Esophagus squamous epithelium (tissue), 5 donors: ENCODE measurements at regions not wholly inside any gene's neighbourhood (a gene's known extent, or its start where the extent isn't known, plus 50 kb on each side); places are given as distances from the start of the nearest gene placed in this dataset.

Experiments
- DNase-seq: peaks from one replicate; lab custom pipeline; 2025; lab: John Stamatoyannopoulos, UW
- H3K27ac ChIP-seq, 4 donors: fragments of 200-600 bp; sonication (generic); one replicate each; pipeline ENCODE4 v1.5.1; 2016 to 2019; ENCODE audit warnings: mild to moderate bottlenecking in 1 of 4
- H3K27me3 ChIP-seq, 4 donors: fragments of 200-600 bp; sonication (generic); 1 replicate in 3 of 4; 2 replicates in 1 of 4; pipeline versions ENCODE4 v1.5.1 to v1.6.0; 2017 to 2021; ENCODE audit warnings: antibody characterized with exemption in 1 of 4
- H3K36me3 ChIP-seq, 3 donors: fragments of 200-600 bp; sonication (generic); one replicate each; pipeline ENCODE4 v1.5.1; 2016 to 2019
- H3K4me1 ChIP-seq, 3 donors: fragments of 200-600 bp; sonication (generic); one replicate each; pipeline ENCODE4 v1.5.1; 2017 to 2019
- H3K4me3 ChIP-seq, 4 donors: fragments of 200-600 bp; sonication (generic); 1 replicate in 3 of 4; 2 replicates in 1 of 4; pipeline ENCODE4 v1.5.1; 2016 to 2019; ENCODE audit warnings: mild to moderate bottlenecking in 2 of 4, moderate library complexity in 1 of 4
- H3K9me3 ChIP-seq, 3 donors: fragments of 200-600 bp; sonication (generic); one replicate each; pipeline ENCODE4 v1.5.1; 2016 to 2019
- POLR2A ChIP-seq, 4 donors: fragments of 450-650 bp; IDR thresholded peaks; one replicate each; pipeline ENCODE4 v1.6.1; 2017; ENCODE audit warnings: antibody characterized with exemption in 4 of 4, mild to moderate bottlenecking in 4 of 4, moderate library complexity in 3 of 4
- WGBS, 2 donors: methylation state at CpG; one replicate each; pipeline ENCODE4 v1.1.5; 2018; 5-methylcytosine and 5-hydroxymethylcytosine counted together
- intact Hi-C: fragments of 100-400 bp; cut with DNase I; formaldehyde crosslinking; loops from one replicate; pipeline ENCODE4 v1.15.0; 2022
- TF ChIP-seq, protein P1 (sequence below), 6 experiments: fragments of 450-650 bp in 4 of 6; fragments of 200-600 bp in 2 of 6; sonication (generic) in 2 of 6; IDR thresholded peaks; one replicate each; pipeline ENCODE4 v1.5.1; 2016 to 2019; ENCODE audit warnings: antibody characterized with exemption in 6 of 6, mild to moderate bottlenecking in 4 of 6, moderate library complexity in 4 of 6
- donor health status: DM: yes; HTN: yes; CAD: no.

DNA sequence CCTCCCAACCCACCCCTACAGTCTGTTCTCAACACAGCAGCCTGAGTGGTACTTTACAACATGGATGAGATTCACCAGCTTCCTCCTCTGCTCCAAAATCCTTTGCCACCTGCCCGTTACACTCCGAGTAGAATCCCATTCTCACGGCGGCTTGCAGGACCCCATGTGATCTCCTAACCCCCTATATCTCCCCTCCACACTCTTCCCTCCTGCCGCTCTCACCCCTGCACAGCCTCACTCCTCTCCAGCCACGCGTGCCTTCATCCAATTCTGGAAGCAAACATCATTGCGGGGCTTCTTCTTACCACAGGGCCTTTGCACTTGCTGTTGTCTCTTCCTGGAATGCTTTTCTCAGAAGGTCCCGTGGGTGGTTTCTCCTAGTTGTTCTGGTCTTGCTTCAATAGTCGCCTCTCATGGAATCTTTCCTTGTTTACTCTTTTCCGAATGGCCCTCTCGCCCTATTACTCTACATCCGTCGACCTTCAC lies 472.3 kb downstream of the CDH26 start:
- TF ChIP-seq, protein P1, sequence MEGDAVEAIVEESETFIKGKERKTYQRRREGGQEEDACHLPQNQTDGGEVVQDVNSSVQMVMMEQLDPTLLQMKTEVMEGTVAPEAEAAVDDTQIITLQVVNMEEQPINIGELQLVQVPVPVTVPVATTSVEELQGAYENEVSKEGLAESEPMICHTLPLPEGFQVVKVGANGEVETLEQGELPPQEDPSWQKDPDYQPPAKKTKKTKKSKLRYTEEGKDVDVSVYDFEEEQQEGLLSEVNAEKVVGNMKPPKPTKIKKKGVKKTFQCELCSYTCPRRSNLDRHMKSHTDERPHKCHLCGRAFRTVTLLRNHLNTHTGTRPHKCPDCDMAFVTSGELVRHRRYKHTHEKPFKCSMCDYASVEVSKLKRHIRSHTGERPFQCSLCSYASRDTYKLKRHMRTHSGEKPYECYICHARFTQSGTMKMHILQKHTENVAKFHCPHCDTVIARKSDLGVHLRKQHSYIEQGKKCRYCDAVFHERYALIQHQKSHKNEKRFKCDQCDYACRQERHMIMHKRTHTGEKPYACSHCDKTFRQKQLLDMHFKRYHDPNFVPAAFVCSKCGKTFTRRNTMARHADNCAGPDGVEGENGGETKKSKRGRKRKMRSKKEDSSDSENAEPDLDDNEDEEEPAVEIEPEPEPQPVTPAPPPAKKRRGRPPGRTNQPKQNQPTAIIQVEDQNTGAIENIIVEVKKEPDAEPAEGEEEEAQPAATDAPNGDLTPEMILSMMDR (IDR thresholded peaks at IDR 0.05): no peak
- DNase-seq: no peak
- Histone ChIP-seq H3K4me3 (no peak overlapping the region), H3K27me3 (no peaks in the 10 kb centered on the region), H3K27ac (no peak overlapping the region), H3K9me3 (no peaks in the 10 kb centered on the region), H3K4me1 (no peaks in the 10 kb centered on the region), H3K36me3 (no peaks in the 10 kb centered on the region)
- intact Hi-C loops: no loop called here
- 87 to 88% methylated on average over 14 of the region's 14 CpGs for WGBS, 2 donors

DNA sequence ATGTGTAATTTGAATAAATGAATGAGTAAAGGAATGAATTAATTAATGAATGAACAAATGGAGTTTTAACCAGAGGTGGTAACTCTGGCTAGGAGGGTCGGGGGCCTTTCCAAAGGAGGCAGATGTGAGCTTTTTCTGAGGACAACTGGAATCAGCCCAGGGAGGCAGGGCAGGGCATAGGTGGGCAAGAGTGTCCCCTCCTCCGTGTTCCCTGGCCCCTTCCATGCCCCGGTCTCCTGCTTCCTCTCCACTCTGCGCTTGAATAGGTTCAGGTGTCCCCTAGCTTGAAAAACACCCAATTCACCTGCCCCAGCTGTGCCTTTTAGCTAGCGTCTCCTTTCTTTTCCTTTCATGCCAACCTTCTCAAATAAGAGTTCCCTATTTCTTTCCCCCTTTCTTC lies 473.1 kb downstream of the CDH26 start:
- Histone ChIP-seq H3K4me1 (no peaks in the 10 kb centered on the region), H3K9me3 (no peaks in the 10 kb centered on the region), H3K27ac (no peak overlapping the region), H3K4me3 (no peak overlapping the region), H3K36me3 (no peaks in the 10 kb centered on the region), H3K27me3 (no peaks in the 10 kb centered on the region)
- WGBS, 2 donors: 51 to 65% methylated on average over 5 of the region's 5 CpGs
- intact Hi-C loops: no loop called here
- no peak for DNase-seq
- no peak for TF ChIP-seq POLR2A (IDR thresholded peaks at IDR 0.05)
- TF ChIP-seq, protein P1 (IDR thresholded peaks at IDR 0.05): no peak

DNA sequence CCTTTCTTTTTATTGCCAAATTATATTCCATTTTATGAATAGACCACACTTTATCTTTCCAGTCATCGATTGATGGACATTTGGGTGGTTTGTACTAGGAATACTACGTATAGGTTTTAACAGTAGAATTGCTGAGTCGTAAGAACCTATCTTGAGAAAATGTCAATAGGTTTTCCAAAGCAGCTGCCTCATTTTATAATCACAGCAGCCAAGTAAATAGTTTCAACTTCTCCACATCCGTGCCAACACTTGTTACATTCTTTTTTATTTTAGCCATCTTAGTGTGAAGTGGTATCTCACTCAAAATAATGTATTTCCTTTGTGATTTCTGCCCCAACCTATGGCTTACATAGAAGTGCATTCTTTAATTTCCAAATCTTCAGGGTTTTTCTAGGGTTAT lies 479.2 kb downstream of the CDH26 start:
- Histone ChIP-seq H3K4me1 (no peaks in the 10 kb centered on the region), H3K9me3 (no peaks in the 10 kb centered on the region), H3K27me3 (no peaks in the 10 kb centered on the region), H3K4me3 (no peak overlapping the region), H3K27ac (no peak overlapping the region), H3K36me3 (no peaks in the 10 kb centered on the region)
- TF ChIP-seq, protein P1 (IDR thresholded peaks at IDR 0.05): no peak
- no peak for TF ChIP-seq POLR2A (IDR thresholded peaks at IDR 0.05)
- intact Hi-C loops: no loop called here
- WGBS, 2 donors: 68 to 81% methylated on average over 4 of the region's 4 CpGs
- DNase-seq: no peak

DNA sequence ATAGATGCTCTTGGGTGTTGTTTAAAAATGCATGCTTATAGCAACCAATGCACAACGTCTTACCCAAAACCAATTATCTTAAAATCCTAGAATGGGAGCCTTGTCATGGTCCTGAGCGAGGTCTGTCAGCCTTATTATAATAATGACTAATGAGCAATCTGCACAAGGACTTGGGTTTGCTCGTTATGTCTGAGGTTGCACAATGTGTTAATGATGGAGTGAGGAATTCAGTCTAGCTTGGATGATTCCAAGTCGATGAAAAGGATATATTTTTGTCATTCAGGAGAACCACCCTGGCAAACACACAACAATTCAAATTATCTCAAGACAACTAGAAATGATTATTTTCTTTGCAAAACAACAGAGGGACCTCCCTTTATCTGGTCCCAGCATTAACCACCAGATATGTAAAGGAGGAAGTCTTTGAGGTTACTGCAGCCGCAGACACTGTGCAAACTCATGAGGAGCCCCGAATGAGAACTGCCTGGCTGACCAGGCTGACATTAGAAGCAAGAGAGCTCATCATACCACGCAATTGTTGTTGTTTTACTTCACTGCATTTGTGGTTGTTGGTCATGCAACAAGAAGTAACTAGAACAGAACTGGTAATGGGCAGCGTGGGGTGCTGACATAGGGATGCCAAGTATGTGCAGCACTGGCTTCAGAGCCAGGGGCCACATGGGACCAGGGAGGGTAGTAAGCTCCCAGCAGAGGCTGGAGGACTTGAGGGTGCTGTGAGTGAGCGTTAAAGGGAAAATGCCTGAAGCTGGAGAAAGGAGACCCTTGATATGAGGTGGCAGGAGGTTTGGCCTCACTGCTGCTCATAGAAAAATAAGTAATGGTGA lies 488.3 kb downstream of the CDH26 start:
- no peak for TF ChIP-seq POLR2A (IDR thresholded peaks at IDR 0.05)
- 44 to 58% methylated on average over 9 of the region's 9 CpGs for WGBS, 2 donors
- intact Hi-C loops: no loop called here
- Histone ChIP-seq H3K36me3 (no peaks in the 10 kb centered on the region), H3K9me3 (no peaks in the 10 kb centered on the region), H3K27me3 (peaks cover 0 to 10% (median 0%) of the 10 kb centered on the region in 4 donors), H3K4me3 (no peak overlapping the region), H3K4me1 (no peaks in the 10 kb centered on the region), H3K27ac (no peak overlapping the region)
- no peak for DNase-seq

DNA sequence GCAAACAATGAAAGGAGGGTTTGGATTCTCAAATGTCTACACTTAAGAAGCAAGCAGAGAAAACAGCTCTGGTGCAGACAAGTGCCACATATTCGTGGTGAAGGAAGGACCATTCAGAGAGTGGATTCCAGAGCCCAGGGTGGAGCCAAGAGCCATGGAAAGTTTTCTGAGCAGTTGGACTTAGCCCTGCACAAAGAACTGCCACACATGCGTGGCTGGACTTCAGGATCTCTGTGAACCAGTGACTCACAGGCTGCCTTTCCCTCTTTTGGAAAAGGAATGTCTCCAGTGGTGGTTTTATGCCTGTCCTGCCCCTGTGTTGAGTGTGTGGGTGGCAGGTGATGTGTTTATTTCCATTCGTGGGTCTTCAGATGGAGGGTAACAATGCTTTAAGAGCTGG lies 489.5 kb downstream of the CDH26 start:
- Histone ChIP-seq H3K36me3 (no peaks in the 10 kb centered on the region), H3K4me1 (no peaks in the 10 kb centered on the region), H3K9me3 (no peaks in the 10 kb centered on the region), H3K4me3 (no peak overlapping the region), H3K27ac (no peak overlapping the region), H3K27me3 (peaks cover 0 to 10% (median 0%) of the 10 kb centered on the region in 4 donors)
- intact Hi-C loops: no loop called here
- TF ChIP-seq POLR2A (IDR thresholded peaks at IDR 0.05): no peak
- TF ChIP-seq, protein P1 (IDR thresholded peaks at IDR 0.05): no peak
- DNase-seq: no peak
- 25 to 53% methylated on average over 3 of the region's 3 CpGs for WGBS, 2 donors
